ENCODE measurements at regions not wholly inside any gene's neighbourhood (a gene's known extent, or its start where the extent isn't known, plus 50 kb on each side); places are given as distances from the start of the nearest gene placed in this dataset.
"Not testable (repeated sequence)": the region's sequence is repeated elsewhere in the genome, so short reads cannot be mapped to it uniquely, and the experiment has no call there.

DNA sequence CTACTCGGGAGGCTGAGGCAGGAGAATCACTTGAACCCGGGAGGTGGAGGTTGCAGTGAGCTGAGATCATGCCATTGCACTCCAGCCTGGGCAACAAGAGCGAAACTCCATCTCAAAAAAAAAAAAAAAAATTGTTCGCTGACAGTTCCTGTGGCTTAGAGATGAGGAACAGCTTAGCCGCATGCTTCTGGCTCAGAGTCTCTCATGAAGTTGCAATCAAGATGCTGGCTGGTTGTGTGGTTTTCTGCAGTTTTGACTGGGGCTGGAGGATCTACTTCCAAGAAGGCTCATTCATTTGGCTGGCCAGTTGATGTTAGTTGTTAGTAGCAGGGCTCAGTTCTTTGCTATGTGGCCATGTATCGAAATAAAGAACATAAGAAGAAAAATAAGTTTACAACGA lies 69.9 kb upstream of the TBC1D5 start:
- not testable (repeated sequence) for H3K9ac ChIP-seq (ENCODE audit: low read length); H3K27me3 ChIP-seq (ENCODE audit: control insufficient read depth in 1 of 2, insufficient read depth in 1 of 2, low read length in 2 of 2); H3K27ac ChIP-seq (ENCODE audit: low read length, poor library complexity, severe bottlenecking); H4K8ac ChIP-seq (ENCODE audit: low read length); H3K4me3 ChIP-seq (ENCODE audit: insufficient read depth in 1 of 2, low read depth in 1 of 2, low read length in 2 of 2); H3K79me1 ChIP-seq (replicated peaks; ENCODE audit: low read length, poor library complexity, severe bottlenecking); H3K36me3 ChIP-seq (ENCODE audit: control insufficient read depth in 1 of 2, insufficient read depth in 2 of 2, low read depth in 1 of 2, low read length in 2 of 2); H4K91ac ChIP-seq (ENCODE audit: low read length); H2BK120ac ChIP-seq (ENCODE audit: low read depth, low read length); H2AFZ ChIP-seq (ENCODE audit: low read depth, low read length); H2AK5ac ChIP-seq (ENCODE audit: low read length, severe bottlenecking); H3K4me1 ChIP-seq (ENCODE audit: control insufficient read depth, insufficient read depth, low read depth, low read length); H3K4ac ChIP-seq (ENCODE audit: low read depth in 1 of 2, low read length in 2 of 2); H2BK15ac ChIP-seq (ENCODE audit: low read depth, poor library complexity, severe bottlenecking); H3K23ac ChIP-seq (ENCODE audit: low read length in 2 of 2); DNase-seq; H2BK12ac ChIP-seq (ENCODE audit: low read length in 2 of 2); H3K9me3 ChIP-seq (ENCODE audit: control insufficient read depth, low read length); H3K14ac ChIP-seq (ENCODE audit: low read length in 2 of 2); H3K4me2 ChIP-seq (ENCODE audit: low read length, poor library complexity, severe bottlenecking); H2BK5ac ChIP-seq (ENCODE audit: low read depth, low read length, poor library complexity, severe bottlenecking); H3K18ac ChIP-seq (ENCODE audit: low read depth in 1 of 2, low read length in 2 of 2)
- 95% methylated on average over 7 of the region's 7 CpGs for WGBS

- Histone ChIP-seq H2BK12ac (ENCODE audit: low read length in 2 of 2) (no peak overlapping the region), H3K4ac (ENCODE audit: low read depth in 1 of 2, low read length in 2 of 2) (no peak overlapping the region), H3K27ac (ENCODE audit: low read length, poor library complexity, severe bottlenecking) (no peak overlapping the region), H2AFZ (ENCODE audit: low read depth, low read length) (no peak overlapping the region), H2BK5ac (ENCODE audit: low read depth, low read length, poor library complexity, severe bottlenecking) (no peak overlapping the region), H3K23ac (ENCODE audit: low read length in 2 of 2) (no peak overlapping the region), H2AK5ac (ENCODE audit: low read length, severe bottlenecking) (no peak overlapping the region), H3K9me3 (ENCODE audit: control insufficient read depth, low read length) (no peaks in the 10 kb centered on the region), H3K18ac (ENCODE audit: low read depth in 1 of 2, low read length in 2 of 2) (no peak overlapping the region), H3K27me3 (ENCODE audit: control insufficient read depth in 1 of 2, insufficient read depth in 1 of 2, low read length in 2 of 2) (no peaks in the 10 kb centered on the region), H2BK120ac (ENCODE audit: low read depth, low read length) (no peak overlapping the region), H3K14ac (ENCODE audit: low read length in 2 of 2) (no peak overlapping the region), H3K36me3 (ENCODE audit: control insufficient read depth in 1 of 2, insufficient read depth in 2 of 2, low read depth in 1 of 2, low read length in 2 of 2) (no peaks in the 10 kb centered on the region), H3K79me1 (replicated peaks; ENCODE audit: low read length, poor library complexity, severe bottlenecking) (no peaks in the 10 kb centered on the region), H3K4me3 (ENCODE audit: insufficient read depth in 1 of 2, low read depth in 1 of 2, low read length in 2 of 2) (no peak overlapping the region), H3K4me2 (ENCODE audit: low read length, poor library complexity, severe bottlenecking) (no peak overlapping the region), H3K4me1 (ENCODE audit: control insufficient read depth, insufficient read depth, low read depth, low read length) (peaks cover 3% of the 10 kb centered on the region), H4K91ac (ENCODE audit: low read length) (no peak overlapping the region), H4K8ac (ENCODE audit: low read length) (no peak overlapping the region), H2BK15ac (ENCODE audit: low read depth, poor library complexity, severe bottlenecking) (no peak overlapping the region), H3K9ac (ENCODE audit: low read length) (no peak overlapping the region)
- no peak for DNase-seq
Measured at GRCh38 chr3:17811646-17812045, 69.2 kb upstream of the TBC1D5 start.

GRCh38 chr3:17810759-17811158 lies 68.3 kb upstream of the TBC1D5 start:
- Histone ChIP-seq H2BK120ac (ENCODE audit: low read depth, low read length) (no peak overlapping the region), H3K14ac (ENCODE audit: low read length in 2 of 2) (no peak overlapping the region), H3K27me3 (ENCODE audit: control insufficient read depth in 1 of 2, insufficient read depth in 1 of 2, low read length in 2 of 2) (no peaks in the 10 kb centered on the region), H4K8ac (ENCODE audit: low read length) (no peak overlapping the region), H3K36me3 (ENCODE audit: control insufficient read depth in 1 of 2, insufficient read depth in 2 of 2, low read depth in 1 of 2, low read length in 2 of 2) (no peaks in the 10 kb centered on the region), H3K9me3 (ENCODE audit: control insufficient read depth, low read length) (no peaks in the 10 kb centered on the region), H2BK12ac (ENCODE audit: low read length in 2 of 2) (no peak overlapping the region), H3K4me3 (ENCODE audit: insufficient read depth in 1 of 2, low read depth in 1 of 2, low read length in 2 of 2) (no peak overlapping the region), H3K4me2 (ENCODE audit: low read length, poor library complexity, severe bottlenecking) (no peak overlapping the region), H3K4me1 (ENCODE audit: control insufficient read depth, insufficient read depth, low read depth, low read length) (peaks cover 3% of the 10 kb centered on the region), H2BK5ac (ENCODE audit: low read depth, low read length, poor library complexity, severe bottlenecking) (no peak overlapping the region), H3K23ac (ENCODE audit: low read length in 2 of 2) (no peak overlapping the region), H3K79me1 (replicated peaks; ENCODE audit: low read length, poor library complexity, severe bottlenecking) (no peaks in the 10 kb centered on the region), H4K91ac (ENCODE audit: low read length) (no peak overlapping the region), H2BK15ac (ENCODE audit: low read depth, poor library complexity, severe bottlenecking) (no peak overlapping the region), H3K4ac (ENCODE audit: low read depth in 1 of 2, low read length in 2 of 2) (no peak overlapping the region), H3K18ac (ENCODE audit: low read depth in 1 of 2, low read length in 2 of 2) (no peak overlapping the region), H2AK5ac (ENCODE audit: low read length, severe bottlenecking) (no peak overlapping the region), H3K27ac (ENCODE audit: low read length, poor library complexity, severe bottlenecking) (peak overlapping the region; percentile 31), H3K9ac (ENCODE audit: low read length) (no peak overlapping the region), H2AFZ (ENCODE audit: low read depth, low read length) (no peak overlapping the region)
- DNase-seq, result peak; percentile 48

DNA sequence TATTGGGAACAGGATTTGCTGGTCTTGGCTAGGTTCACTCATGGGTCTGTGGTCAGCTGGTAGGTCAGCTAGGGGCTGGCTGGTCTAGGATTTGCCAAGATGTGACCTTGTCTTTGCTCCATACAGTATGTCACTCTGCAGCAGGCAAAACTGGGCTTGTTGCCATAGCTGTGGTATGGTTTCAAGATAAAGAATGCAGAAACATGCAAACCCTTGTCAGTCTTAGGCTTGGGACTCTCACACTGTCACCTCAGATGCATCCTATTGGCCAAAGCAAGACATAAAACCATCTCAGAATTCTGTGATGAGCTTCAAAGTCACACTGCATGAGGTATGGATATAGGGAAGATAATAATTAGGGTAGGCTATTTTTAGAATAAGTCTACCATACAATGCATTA lies 66.6 kb upstream of the TBC1D5 start:
- H4K8ac ChIP-seq (ENCODE audit: low read length), result no peak overlapping the region
- no peak overlapping the region for H3K9ac ChIP-seq (ENCODE audit: low read length)
- H3K9me3 ChIP-seq (ENCODE audit: control insufficient read depth, low read length), result no peaks in the 10 kb centered on the region
- H4K91ac ChIP-seq (ENCODE audit: low read length), result no peak overlapping the region
- H2BK5ac ChIP-seq (ENCODE audit: low read depth, low read length, poor library complexity, severe bottlenecking), result no peak overlapping the region
- peaks cover 3% of the 10 kb centered on the region for H3K4me1 ChIP-seq (ENCODE audit: control insufficient read depth, insufficient read depth, low read depth, low read length)
- H2AK5ac ChIP-seq (ENCODE audit: low read length, severe bottlenecking), result no peak overlapping the region
- H3K4me3 ChIP-seq (ENCODE audit: insufficient read depth in 1 of 2, low read depth in 1 of 2, low read length in 2 of 2), result no peak overlapping the region
- no peaks in the 10 kb centered on the region for H3K79me1 ChIP-seq (replicated peaks; ENCODE audit: low read length, poor library complexity, severe bottlenecking)
- H2AFZ ChIP-seq (ENCODE audit: low read depth, low read length), result no peak overlapping the region
- no peak overlapping the region for H3K23ac ChIP-seq (ENCODE audit: low read length in 2 of 2)
- H2BK15ac ChIP-seq (ENCODE audit: low read depth, poor library complexity, severe bottlenecking), result no peak overlapping the region
- no peak overlapping the region for H3K14ac ChIP-seq (ENCODE audit: low read length in 2 of 2)
- no peak overlapping the region for H3K27ac ChIP-seq (ENCODE audit: low read length, poor library complexity, severe bottlenecking)
- H3K36me3 ChIP-seq (ENCODE audit: control insufficient read depth in 1 of 2, insufficient read depth in 2 of 2, low read depth in 1 of 2, low read length in 2 of 2), result no peaks in the 10 kb centered on the region
- no peaks in the 10 kb centered on the region for H3K27me3 ChIP-seq (ENCODE audit: control insufficient read depth in 1 of 2, insufficient read depth in 1 of 2, low read length in 2 of 2)
- no peak overlapping the region for H3K18ac ChIP-seq (ENCODE audit: low read depth in 1 of 2, low read length in 2 of 2)
- no peak overlapping the region for H3K4ac ChIP-seq (ENCODE audit: low read depth in 1 of 2, low read length in 2 of 2)
- DNase-seq, result peak; percentile 56
- no peak overlapping the region for H2BK12ac ChIP-seq (ENCODE audit: low read length in 2 of 2)
- H3K4me2 ChIP-seq (ENCODE audit: low read length, poor library complexity, severe bottlenecking), result no peak overlapping the region
- no peak overlapping the region for H2BK120ac ChIP-seq (ENCODE audit: low read depth, low read length)

Measured in mesenchymal stem cell (in vitro differentiated cells and primary cell).